IPS DF 19.7 (cell line): ENCODE measurements at regions not wholly inside any gene's neighbourhood (a gene's known extent, or its start where the extent isn't known, plus 50 kb on each side); places are given as distances from the start of the nearest gene placed in this dataset.
"Not testable (repeated sequence)": the region's sequence is repeated elsewhere in the genome, so short reads cannot be mapped to it uniquely, and the experiment has no call there.

ENCODE experiments used
- DNase-seq: peaks from one replicate; pipeline ENCODE4 v3.0.0-alpha.2; 2013; ENCODE audit warnings: low read depth, low spot score

DNA sequence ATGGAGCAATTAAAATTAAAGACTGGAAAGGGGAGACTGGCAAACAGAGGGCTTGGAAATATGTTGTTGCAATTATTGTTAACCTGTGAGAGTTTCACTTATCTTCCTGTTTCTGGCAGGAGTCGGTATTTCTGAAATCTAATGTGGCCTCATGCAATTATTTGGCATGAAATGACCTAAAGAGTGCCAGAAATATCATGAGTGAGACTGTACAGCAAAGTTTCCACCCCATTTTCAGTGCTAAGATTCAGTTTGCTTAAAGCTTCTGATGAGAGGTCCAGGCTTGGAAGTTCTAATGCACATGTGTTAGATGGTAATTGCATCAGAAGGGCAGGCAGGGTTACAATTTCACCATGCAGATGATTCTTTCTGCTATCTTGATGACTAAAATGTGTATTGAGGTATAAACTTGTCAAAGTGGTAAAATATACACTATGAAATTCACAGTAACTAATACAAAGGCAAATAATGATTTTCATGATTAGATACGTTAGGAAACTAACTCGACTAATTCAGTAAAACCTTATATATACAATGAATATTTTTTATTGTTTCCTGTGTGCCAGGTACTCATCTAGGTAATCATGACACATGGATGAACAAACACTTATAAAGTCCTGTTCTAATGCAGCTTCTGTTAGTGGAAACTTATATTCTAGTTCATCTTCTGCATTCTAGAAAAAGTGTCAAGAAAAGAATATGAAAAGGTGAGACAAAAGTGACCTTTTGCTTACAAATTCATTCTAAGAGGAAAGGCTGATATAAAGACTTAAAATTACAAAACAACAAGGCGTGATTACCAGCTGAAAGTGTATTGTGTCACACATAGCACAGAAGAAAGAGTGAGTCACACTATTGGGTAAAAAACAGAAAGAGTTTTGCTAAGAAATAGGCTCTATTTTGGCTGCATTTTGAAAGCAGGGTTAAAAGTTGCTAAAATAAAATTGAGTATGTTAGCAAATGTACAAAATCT is 533.4 kb upstream of the SEMA3D start:
- DNase-seq = no peak

DNA sequence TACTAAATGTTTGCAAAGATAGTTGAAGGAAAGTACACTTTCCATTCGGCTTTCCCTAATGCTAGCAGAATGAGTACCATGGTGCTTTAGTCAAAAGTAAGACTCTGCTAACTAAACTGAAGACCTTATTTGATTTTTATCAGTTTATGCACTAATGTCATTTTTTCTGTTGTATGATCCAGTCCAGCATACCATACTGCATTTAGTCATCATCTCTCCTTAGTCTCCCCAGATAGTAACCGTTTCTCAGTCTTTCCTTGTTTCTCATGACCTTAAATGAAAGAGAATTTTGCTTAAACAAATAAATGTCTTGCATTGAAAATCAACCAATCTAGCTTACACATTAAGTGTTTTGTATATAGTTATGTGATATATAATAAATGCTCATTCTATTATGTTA is 529.5 kb upstream of the SEMA3D start:
- no peak for DNase-seq

- no peak for DNase-seq
Observed at GRCh38 chr7:85714951-85715350, 528.1 kb upstream of the SEMA3D start.

DNA sequence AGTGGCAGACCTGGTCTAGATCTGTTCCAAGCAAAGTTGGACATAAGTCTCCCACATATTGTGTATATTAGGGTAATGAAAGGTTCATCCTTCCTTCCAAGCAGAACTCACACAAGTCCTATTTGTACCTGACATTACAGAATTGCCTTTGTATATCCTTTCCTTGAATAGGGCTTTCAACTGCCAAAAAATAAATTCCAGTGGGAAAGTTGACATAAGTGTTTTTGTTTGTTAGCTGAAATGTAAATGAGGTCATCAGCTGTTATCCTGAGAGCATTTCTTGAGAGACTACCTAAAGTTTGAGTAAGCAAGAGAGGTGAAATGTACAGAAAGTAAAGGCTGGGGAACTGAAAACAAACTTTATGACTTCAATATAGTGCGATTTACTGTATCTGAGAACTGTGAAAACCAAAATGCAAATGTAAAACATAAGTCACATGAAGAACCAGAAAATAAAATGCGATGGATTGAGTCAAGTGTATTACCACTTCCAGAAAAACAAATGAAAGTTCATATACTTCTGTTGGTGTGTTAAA is 527.3 kb upstream of the SEMA3D start:
- DNase-seq = no peak

GRCh38 chr7:85713171-85713570 is 526.3 kb upstream of the SEMA3D start:
- no peak for DNase-seq

DNA sequence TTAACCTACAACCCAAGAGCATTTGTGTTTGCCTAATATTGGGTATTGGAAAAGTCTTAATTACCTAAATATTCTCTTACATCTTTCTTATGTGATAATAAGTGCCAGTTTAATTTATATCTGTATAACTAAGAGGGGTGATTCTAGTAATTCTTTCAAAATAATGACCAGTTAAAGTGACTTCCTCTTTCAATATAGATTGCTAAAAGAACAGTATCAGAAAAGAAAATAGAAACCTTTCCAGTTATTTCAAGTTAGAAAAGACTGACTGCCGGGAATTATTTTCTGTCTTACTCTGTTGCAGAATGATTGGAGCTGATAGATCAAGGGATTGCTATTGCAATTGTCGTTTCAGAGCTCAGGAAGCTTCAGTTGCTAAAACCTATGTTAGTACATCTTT is 525.0 kb upstream of the SEMA3D start:
- DNase-seq = no peak

DNA sequence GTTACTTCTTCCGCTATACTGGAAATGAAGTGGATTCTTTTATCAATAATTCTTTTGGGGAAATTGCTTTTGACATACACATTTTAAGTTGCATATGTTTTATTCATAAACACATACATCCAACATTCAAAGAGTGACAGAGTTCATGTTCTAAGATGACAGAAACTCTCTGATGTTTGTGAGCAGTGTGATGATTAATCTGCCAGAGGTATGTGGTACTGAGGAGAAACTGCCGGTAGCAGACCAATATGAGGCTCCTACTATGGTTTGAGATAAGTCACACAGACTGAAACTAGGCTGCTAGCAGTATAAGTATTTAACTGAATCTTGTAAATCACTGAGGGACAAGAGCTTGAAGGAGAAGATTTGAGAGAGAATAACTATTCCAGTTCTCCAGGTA is 524.1 kb upstream of the SEMA3D start:
- DNase-seq = no peak

DNA sequence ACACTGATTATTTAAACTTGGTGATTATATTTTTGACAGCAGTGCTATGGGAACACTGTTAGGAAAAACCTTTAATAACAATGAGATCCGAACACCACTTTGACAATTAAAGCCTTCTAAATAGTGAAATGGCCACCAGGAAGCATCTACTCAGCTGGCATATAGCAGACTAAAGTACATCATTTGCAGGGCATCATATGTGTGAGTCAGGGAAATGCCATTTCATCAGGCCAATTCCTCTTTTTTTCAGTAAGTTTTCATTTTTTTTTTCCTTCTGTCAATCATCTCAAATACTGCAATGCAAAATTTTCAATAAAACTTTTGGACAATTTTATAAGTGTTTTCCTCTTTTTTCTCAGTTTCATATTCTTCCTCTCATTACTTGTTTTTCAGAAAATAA is 521.4 kb upstream of the SEMA3D start:
- no peak for DNase-seq

DNA sequence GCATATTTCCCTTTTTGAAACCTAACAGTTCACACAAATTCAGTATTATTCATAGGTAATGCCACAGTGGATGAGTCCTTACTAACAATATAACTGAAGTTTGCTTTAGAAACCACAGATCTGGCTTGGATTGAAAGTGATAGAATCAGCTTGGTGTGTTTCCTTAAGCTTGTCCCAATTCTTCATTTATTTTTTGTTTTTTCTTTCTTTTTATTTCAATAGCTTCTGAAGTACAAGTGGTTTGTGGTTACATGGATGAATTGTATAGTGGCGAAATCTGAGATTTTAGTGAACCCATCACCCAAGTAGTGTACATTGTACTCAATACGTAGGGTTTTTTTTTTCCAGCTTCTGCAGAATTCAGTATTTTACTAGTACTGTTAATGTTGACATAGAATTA is 518.2 kb upstream of the SEMA3D start:
- DNase-seq = no peak

DNA sequence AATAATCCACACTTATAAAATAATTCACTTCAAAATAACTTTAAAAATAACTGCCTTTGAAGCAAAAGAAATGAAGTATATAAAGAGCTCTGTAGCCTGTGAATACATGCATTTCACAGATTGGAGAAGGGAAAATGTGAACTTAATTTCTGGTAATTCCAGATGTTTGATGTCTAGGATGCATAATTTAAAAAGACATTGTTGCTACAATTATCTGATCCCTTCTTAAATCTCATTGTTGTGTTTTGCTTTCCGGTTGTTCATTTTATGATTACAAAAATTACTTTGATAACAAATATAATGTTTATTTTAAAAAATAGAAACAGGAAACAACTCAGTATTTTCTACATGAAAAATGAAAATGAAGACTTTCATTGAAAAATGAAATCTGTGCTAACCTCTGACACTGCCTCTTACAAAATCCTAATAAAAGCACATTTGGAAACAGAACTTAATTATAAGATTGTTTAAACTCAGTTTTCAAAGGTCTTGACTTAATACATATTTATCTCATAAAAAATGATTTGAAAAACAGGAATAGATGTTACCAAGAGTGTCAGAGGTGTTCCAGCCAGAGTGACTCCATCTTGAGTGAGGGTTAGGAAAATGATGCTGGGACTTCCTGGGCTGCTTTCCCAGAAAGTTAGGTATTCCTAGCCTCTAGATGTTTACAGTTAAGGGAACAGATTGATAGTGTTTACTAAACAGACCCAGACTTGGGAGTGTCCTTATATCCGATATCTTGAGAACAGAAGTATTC is 516.6 kb upstream of the SEMA3D start:
- no peak for DNase-seq

- no peak for DNase-seq
Observed at GRCh38 chr7:85702348-85702747, 515.5 kb upstream of the SEMA3D start.

- no peak for DNase-seq
Observed at GRCh38 chr7:85699482-85699881, 512.6 kb upstream of the SEMA3D start.

GRCh38 chr7:85695533-85695932 is 508.7 kb upstream of the SEMA3D start:
- no peak for DNase-seq

- no peak for DNase-seq
Observed at GRCh38 chr7:85695041-85695440, 508.2 kb upstream of the SEMA3D start.

GRCh38 chr7:85693326-85693725 is 506.5 kb upstream of the SEMA3D start:
- DNase-seq = no peak

DNA sequence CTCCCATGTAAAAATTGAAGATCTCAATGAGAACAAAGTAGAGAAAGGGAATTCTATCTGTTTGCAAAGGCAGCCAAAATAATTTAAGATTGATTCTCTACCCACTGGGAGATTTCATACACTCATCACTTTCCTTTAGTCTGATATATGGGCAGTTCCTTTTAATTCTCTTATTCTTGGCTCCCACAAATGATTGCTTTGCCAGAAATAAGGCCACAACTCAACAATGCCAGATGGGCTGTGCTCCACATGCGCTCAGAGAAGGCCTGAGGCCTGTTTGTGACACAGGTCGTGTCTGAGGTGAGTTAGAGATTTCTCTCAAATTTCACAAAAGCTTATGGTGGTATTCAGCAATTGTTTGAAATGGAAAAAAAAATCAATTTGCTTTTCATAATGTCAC is 501.9 kb upstream of the SEMA3D start:
- no peak for DNase-seq

DNA sequence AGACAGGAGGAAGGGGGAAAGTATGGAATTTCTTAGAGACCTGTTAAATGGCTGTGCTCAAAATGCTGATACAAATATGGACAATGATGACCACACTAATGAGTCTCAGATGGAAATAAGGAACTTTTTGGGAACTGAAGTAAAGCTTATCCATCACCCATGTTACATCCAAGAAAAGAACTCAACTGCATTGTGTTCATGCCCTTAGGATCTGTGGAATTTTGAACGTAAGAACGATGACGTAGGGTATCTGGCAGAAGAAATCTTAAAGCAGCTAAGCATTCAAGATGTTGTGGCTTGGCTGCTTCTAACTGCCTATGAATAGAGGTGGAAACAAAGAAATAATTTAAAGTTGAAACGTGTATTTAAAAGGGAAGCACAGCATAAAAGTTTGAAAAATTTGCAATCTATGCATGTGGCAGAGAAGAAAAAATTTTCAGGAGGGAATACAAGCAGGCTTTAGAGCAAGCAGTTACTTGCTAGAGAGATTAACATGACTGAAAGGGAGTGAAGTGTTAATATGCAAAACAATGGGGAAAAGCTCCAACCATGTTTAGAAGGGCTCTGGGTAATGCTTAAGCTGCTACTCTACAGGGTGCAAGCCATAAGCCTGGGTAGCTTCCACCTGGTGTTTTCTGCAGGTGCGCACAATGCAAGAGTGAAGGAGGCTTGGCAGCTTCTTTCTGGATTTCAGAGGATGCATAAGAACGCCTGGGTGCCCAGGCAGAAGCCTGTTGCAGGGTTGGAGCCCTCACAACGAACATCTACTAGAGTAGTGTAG is 499.7 kb upstream of the SEMA3D start:
- no peak for DNase-seq

- DNase-seq = no peak
Observed at GRCh38 chr7:85685901-85686300, 499.0 kb upstream of the SEMA3D start.

- DNase-seq = no peak
Observed at GRCh38 chr7:85682833-85683620, 496.2 kb upstream of the SEMA3D start.

DNA sequence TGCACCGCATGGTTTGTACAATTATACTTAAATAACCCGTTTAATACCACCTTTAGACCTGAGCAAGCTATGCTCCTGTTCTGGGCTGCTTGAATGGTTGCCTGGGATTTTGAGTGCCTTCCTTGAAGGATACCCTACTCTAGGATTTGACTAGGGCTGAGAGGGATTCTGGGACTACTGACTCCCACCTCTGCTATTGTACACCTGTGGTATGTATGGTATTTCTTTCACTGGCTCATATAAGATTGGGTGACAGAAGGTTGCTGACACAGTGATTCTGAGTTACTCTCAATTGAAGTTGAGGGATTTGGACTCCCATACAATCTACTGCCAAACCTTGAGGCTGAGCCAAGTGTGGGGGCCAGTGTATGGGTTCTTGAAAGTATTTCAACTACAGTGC is 494.4 kb upstream of the SEMA3D start:
- no peak for DNase-seq

DNA sequence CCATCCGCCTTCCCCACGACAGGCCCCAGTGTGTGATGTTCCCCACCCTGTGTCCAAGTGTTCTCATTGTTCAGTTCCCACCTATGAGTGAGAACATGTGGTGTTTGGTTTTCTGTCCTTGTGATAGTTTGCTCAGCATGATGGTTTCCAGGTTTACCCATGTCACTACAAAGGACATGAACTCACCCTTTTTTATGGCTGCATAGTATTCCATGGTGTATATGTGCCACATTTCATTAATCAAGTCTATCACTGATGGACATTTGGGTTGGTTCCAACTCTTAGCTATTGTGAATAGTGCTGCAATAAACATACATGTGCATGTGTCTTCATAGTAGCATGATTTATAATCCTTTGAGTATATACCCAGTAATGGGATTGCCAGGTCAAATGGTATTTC is 488.2 kb upstream of the SEMA3D start:
- DNase-seq = not testable (repeated sequence)
